GM23338 (cell line): ENCODE measurements at regions not wholly inside any gene's neighbourhood (a gene's known extent, or its start where the extent isn't known, plus 50 kb on each side); places are given as distances from the start of the nearest gene placed in this dataset.

ENCODE experiments used
- CREB1 ChIP-seq: fragments of 250-450 bp; sonication (Bioruptor Pico); IDR thresholded peaks from 2 replicates; pipeline ENCODE4 v1.5.0; 2020; ENCODE audit warnings: low read depth, mild to moderate bottlenecking, moderate library complexity
- CTCF ChIP-seq, 2 experiments: fragments of 200-600 bp in 1 of 2; sonication (generic) in 1 of 2; conservative IDR thresholded peaks; 2 replicates each; pipeline versions ENCODE4 v1.5.1 to v1.6.1; 2016 to 2017; ENCODE audit warnings: antibody characterized with exemption in 2 of 2, low read depth in 2 of 2, mild to moderate bottlenecking in 2 of 2, moderate library complexity in 1 of 2
- ETS1 ChIP-seq: IDR thresholded peaks from 2 replicates; pipeline ENCODE4 v1.6.1; 2016; ENCODE audit warnings: antibody characterized with exemption
- EZH2 ChIP-seq: fragments of 200-600 bp; sonication (generic); IDR thresholded peaks from one replicate; pipeline ENCODE4 v1.8.0; 2017; ENCODE audit warnings: antibody characterized with exemption, mild to moderate bottlenecking, low read depth; ENCODE audit not compliant: unreplicated experiment
- EZH2phosphoT487 ChIP-seq: fragments of 200-600 bp; sonication (generic); IDR thresholded peaks from one replicate; pipeline ENCODE4 v1.8.1; 2018; ENCODE audit warnings: antibody characterized with exemption; ENCODE audit not compliant: unreplicated experiment
- POLR2AphosphoS5 ChIP-seq: IDR thresholded peaks from 2 replicates; pipeline ENCODE4 v1.6.1; 2016; ENCODE audit warnings: antibody characterized with exemption, low read depth
- REST ChIP-seq: IDR thresholded peaks from one replicate; pipeline ENCODE4 v1.6.1; 2018; ENCODE audit warnings: antibody characterized with exemption; ENCODE audit not compliant: unreplicated experiment
- STAT1 ChIP-seq: IDR thresholded peaks from one replicate; pipeline ENCODE4 v1.6.1; 2016; ENCODE audit warnings: antibody characterized with exemption; ENCODE audit not compliant: unreplicated experiment
- ZNF331 ChIP-seq: fragments of 250-450 bp; sonication (Bioruptor Pico); IDR thresholded peaks from 2 replicates; pipeline ENCODE4 v1.5.0; 2020; ENCODE audit warnings: low read depth, mild to moderate bottlenecking, moderate library complexity

- no peak for TF ChIP-seq POLR2AphosphoS5
- no peak for TF ChIP-seq CTCF (conservative IDR thresholded peaks at IDR 0.05; ENCODE audit: low read depth in 2 of 2)
- TF ChIP-seq REST: no peak
- TF ChIP-seq EZH2: no peak
- no peak for TF ChIP-seq CREB1 (CRISPR knock-in tag)
- TF ChIP-seq ZNF331 (CRISPR knock-in tag): no peak
- TF ChIP-seq EZH2phosphoT487: no peak
- no peak for TF ChIP-seq ETS1
- TF ChIP-seq STAT1: no peak
These were observed 292.9 kb downstream of the NNT start for GRCh38 chr5:43895876-43896275.
